GM11168 (cell line): ENCODE measurements at regions not wholly inside any gene's neighbourhood (a gene's known extent, or its start where the extent isn't known, plus 50 kb on each side); places are given as distances from the start of the nearest gene placed in this dataset.
"Not testable (repeated sequence)": the region's sequence is repeated elsewhere in the genome, so short reads cannot be mapped to it uniquely, and the experiment has no call there.

Source experiments
- in situ Hi-C: fragments of 300-500 bp; cut with MboI; formaldehyde crosslinking; loops from one replicate; pipeline ENCODE4 v1.12.0; 2022; ENCODE audit warnings: low sequenced_read_pairs; ENCODE audit not compliant: unreplicated experiment

DNA sequence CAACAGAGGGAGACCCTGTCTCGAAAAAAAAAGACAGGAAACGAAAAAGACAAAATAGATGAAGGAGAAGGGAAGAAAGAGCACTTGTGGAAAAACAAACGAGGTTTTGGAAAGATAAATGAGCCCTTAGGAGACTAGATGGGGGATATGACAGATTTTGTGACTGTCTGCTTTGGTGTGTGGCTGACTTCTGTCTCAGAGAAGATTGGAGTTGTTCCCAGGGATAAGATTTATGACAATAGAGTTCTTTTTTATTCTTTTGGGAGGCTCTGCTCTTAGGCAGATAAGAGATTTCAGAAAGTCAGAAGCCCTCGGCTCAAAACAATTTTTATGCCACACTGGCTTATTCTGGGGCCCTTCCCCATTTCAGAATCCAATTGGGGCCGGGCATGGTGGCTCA lies 73.9 kb upstream of the ATF7IP2 start:
- in situ Hi-C loops, result loop anchor here (5.0 to 25.0 kb wide), 4 partner anchors 45 to 600 kb away; no protein-coding TSS in a partner anchor

DNA sequence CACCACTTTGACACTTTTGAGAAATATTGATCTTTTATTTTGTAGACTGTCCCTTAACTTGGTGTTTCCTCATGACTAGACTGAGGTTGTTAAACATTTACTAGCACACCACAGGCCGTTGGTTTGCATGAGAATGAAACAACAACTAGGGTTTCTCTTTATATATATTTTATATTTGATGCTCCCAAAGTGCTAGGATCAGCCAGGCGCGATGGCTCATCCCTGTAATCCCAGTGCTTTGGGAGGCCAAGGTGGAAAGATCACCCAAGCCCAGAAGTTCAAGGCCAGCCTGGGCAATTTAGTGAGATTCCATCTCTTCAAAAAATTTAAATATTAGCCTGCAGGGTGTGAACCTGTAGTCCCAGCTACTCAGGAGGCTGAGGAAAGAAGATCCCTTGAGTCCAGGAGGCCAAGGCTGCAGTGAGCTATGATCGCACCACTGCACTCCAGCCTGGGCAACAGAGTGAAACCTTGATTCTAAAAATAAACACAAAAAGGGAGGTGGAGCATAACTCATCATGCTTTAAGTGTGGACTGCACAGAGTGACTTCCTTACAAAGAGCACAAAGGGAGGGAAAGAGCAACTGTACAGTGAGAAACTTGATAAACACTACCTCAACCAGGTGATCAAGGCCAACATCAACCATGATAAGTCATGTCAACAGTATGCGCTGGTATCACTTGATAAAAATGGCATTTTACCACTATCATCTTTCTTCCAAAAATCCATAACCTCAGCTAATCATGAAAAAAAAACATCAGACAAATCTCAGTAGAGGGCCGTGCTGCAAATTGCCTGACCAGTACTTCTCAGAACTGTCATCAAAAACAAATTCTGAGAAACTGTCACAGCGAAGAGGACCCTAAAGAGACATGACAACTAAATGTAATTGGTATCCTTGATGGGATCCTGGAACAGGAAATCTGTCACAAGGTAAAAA lies 72.8 kb upstream of the ATF7IP2 start:
- in situ Hi-C loops, result loop anchor here (5.0 to 25.0 kb wide), 4 partner anchors 46 to 599 kb away; no protein-coding TSS in a partner anchor

DNA sequence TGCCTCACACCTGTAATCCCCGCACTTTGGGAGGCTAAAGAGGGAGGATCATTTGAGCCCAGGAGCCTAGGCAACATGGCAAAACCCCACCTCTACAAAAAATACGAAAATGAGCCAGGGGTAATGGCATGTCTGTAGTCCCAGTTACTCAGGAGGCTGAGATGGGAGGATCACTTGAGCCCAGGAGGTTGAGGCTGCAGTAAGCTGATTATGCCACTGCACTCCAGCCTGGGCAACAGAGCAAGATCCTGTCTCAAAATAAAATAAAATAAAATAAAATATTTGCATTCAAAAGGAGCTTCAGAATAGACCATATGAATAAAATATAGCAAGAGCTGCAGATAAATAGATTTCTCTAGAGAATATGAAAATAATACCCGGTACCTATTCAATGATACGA lies 71.5 kb upstream of the ATF7IP2 start:
- in situ Hi-C loops, result loop anchor here (5.0 to 25.0 kb wide), 4 partner anchors 47 to 598 kb away; no protein-coding TSS in a partner anchor

DNA sequence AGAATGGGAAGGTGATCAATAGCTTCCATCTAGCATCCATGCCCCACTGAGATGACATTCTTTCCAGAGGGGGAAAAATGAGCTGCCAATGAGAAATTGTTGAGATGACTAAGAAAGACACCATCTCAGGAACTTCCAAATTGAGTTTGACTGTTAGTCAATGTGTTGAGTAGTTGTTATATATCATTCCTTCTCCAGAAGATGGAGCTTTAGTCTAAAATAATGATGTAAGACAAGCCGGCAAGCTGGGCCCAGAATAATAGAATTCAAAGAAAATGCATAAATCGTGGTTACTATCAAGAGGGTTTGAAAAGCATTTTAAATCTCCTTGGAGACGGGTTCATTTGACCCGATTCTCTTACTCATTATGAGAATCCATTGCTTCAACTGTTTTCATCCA lies 71.0 kb upstream of the ATF7IP2 start:
- in situ Hi-C loops, result loop anchor here (5.0 to 25.0 kb wide), 4 partner anchors 48 to 597 kb away; no protein-coding TSS in a partner anchor

DNA sequence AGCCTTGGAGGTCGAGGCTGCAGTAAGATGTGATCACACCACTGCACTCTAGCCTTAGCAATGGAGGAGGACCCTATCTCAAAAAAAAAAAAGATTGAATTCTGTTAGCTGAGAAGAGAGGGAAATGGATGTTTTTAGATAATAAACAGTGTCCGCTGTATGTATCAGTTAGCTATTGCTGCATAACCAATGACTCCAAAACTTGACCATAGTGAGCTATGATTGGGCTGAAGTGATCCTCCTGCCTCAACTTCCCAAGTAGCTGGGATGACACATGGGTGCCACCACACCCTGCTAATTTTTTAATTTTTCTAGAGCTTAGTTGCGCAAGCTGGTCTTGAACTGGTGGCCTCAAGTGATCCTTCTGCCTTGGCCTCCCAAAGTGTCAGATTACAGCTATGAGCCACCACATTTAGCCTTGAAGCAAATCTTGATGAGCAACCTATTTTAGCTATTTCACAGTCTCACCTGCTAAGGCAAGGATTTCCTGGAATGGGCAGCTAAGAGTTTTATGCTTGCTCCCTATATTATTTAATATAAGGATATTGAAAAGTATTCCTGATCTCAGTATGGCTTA lies 68.3 kb upstream of the ATF7IP2 start:
- in situ Hi-C loops, result loop anchor here (10.0 to 25.0 kb wide), 2 partner anchors 417 to 595 kb away; no protein-coding TSS in a partner anchor

DNA sequence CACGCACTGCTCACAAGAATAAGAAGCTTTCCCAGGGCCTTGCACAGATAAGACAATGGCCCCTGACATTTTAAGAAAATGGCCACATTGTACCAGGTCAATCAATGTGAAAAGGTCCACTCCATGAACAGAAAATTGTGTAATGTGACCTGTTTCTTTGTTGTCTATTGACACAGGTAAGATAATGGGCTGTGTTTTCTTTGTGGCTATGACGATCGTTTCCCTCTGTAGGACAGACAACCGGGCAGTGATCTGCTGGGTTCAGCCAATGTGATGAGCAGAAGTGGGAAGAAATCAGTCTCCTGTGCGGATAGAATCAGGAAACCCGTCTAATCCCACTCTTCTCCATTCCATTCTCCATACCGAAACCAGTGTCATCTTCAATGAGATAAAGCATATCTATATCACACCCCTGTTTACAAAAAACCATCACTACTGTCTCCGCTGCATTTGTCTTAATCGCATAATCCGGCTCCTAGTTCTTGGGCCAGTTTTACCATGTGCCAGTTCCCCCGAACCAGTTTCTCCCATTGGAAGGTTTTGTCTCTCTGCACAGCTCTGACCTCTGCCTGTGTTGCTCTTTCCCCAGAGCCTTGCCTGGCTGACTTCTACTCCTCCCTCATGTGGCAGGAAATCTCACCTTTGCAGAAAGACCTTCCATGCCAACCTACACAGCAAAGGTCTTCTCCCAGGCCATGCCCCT lies 66.9 kb upstream of the ATF7IP2 start:
- in situ Hi-C loops, result loop anchor here (10.0 to 25.0 kb wide), 2 partner anchors 416 to 593 kb away; no protein-coding TSS in a partner anchor

DNA sequence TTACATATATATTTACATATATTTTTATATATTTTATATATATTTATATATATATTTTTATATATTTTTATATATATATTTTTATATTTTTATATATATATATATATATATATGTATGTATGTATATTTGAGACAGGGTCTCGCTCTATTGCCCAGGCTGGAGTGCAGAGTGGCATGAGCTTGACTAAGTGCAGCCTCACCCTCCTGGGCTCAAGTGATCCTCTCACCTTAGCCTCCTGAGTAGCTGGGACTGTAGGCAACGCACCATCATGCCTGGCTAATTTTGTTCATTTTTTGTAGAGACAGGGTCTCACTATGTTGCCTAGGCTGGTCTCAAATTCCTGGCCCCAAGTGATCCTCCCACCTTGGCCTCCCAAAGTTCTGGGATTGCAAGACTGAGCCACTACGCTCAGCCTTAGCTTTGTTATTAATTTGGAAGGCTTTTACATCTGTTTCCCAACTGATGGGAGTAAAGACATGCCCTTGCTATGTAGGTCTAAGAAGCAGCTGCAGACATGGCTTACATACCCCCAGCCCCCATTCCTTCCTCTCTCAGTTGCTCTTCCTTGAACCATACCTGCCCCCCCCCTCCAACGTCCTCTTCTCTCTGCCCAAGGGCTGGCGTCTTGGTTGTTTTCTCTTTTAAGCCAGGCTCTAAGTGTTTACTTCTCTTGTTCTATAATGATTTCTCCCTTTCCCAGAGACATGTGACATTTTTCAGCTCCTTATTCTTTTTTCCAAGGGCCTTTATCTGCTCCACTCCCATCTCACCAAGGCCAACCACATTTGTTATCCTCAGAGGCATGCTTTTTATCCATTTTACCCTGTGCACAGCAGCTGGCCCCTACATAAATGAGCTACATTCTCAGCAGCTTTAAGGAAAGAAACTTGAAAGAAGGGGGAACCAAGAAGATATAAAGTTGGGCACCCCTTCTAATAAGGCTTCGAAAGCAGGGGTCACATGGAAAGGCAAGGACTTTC lies 64.2 kb upstream of the ATF7IP2 start:
- in situ Hi-C loops, result loop anchor here (25.0 kb wide), 1 partner anchor 591 kb away; no protein-coding TSS in a partner anchor

DNA sequence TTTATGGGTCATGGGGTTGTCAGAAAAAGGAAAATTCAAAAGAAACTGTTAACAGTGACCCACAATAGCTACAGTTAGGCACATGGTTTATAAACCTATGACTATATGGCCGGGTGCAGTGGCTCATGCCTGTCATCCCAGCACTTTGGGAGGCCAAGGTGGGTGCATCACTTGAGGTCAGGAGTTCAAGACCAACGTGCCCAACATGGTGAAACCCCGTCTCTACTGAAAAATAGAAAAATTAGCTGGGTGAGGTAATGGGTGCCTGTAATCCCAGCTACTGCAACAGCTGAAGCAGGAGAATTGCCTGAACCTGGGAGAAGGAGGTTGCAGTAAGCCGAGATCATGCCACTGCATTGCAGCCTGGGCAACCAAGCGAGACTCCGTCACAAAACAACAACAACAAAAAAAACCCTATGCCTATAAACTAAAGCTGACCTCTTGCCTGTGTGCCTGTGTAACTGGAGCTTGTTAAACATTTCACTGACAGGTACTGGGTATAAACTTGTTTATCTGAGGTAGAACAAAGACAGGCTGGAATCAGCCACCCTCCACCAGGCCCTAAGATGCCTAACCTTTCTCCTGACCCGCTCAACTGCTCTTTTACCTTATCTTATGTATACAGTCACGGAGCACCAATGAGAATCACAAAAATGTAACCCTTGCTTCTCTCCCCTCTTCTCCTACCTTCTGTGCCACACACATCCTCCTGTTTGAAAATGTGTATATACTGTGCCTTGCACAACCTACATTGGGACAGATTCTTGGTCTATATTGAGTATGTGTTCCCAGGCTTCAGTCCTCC lies 62.9 kb upstream of the ATF7IP2 start:
- in situ Hi-C loops, result loop anchor here (25.0 kb wide), 1 partner anchor 589 kb away; no protein-coding TSS in a partner anchor

DNA sequence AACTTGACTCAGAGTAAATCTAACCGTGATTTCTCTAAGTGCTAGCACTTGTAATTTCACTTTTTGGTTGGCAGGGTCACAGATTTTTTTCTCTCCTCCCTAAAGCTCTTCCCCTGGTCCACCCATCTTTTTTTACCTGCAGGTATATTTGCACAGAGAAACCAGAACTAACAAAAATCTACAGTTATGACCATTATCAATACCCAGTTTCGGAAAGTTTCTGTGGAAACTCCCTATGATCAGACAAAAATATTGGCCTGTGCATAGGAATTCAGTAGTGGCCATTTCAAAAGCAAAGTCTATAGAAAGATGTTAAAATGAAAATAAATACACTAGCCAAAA lies 62.4 kb upstream of the ATF7IP2 start:
- in situ Hi-C loops, result loop anchor here (25.0 kb wide), 1 partner anchor 589 kb away; no protein-coding TSS in a partner anchor

DNA sequence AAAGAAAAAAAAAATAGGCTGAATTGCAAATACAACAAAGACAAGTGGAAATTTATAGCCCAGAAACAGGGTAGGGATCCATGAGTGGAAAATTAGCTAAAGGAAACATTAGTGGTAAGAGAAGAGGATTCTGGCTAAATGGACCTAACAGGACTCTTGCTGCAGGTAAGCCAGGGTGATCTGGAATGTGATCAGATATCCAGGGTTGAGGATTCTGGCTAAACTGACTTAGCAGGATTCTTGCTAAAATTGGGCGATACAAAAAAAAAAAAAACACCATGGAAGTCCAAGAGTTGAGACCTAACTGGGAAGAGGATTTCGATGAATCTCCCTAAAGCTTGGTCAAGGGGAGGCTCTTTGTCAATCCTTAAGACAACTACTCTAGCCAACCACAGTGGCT lies 61.7 kb upstream of the ATF7IP2 start:
- in situ Hi-C loops, result loop anchor here (25.0 kb wide), 1 partner anchor 588 kb away; no protein-coding TSS in a partner anchor

DNA sequence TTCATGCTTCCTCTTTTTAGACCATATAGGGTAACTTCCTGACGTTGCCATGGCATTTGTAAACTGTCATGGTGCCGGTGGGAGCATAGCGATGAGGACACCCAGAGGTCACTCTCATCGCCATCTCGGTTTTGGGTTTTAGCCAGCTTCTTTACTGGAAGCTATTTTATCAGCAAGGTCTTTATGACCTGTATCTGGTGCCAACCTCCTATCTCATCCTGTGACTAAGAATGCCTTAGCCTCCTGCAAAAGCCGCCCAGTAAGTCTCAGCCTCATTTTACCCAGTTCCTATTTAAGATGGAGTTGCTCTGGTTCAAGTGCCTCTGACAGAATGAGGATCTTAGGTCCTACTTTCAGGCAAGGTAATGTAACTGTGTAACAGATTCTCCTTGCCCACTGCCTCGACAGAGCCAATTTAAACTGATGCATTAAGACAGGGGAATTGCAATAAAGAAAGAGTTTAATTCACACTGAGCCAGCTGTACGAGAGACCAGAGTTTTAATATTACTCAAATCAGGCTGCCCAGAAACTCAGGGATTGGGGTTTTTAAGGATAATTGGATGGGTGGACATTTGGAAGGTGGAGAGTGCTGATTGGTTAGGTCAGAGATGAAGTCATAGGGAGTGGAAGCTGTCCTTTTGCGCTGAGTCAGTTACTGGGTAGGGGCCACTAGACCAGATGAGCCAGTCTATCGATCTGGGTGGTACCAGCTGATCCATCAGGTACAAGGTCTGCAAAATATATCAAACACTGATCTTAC lies 59.9 kb upstream of the ATF7IP2 start:
- in situ Hi-C loops, result no loop called here

DNA sequence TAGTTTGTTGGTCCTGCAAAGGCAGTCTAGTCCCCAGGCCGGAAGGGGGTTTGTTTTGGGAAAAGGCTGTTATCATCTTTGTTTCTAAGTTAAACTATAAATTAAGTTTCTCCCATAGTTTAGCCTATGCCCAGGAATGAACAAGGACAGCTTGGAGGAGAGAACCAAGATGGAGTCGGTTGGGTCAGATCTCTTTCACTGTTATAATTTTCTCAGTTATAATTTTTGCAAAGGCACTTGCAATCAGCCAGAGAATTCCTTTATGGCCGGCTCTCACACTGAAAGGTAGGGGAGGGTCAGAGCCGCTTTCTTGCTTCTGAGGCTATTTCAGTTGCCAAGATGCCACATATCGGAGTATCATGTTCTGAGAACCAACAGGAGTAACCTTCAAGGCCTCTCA lies 59.2 kb upstream of the ATF7IP2 start:
- in situ Hi-C loops, result no loop called here

DNA sequence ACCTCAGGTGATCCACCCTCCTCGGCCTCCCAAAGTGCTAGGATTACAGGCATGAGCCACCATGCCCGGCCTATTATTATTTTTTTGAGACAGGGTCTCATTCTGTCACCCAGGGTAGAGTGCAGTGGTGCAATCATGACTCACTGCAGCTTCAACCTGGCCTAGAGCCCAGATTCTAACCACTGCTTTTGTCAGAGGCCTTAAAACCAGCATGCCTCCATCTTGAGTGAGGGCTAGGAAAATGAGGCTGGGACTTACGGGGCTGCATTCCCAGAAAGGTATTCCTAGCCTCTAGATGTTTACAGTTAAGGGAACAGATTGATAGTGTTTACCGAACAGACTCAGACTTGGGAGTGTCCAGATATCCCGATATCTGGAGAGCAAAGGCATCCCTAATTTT lies 57.6 kb upstream of the ATF7IP2 start:
- in situ Hi-C loops, result not testable (repeated sequence)

DNA sequence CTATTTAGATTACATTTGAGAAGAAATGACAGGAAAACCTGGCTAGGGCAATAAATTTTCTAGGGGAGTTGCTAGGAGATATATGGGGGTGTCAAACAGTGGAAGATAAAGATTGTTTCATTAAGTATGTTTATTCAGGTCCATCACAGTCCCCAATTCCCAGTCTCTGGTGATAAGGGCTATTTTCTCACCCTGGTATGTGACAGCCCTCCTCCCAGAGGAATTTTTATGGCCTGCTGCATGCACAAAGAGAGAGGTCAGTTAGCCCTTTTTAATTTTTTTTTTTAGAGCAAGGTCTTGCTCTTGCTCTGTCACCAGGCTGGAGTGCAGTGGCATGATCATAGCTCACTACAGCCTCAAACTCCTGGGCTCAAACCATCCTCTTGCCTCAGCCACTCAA lies 53.6 kb upstream of the ATF7IP2 start:
- in situ Hi-C loops, result no loop called here

DNA sequence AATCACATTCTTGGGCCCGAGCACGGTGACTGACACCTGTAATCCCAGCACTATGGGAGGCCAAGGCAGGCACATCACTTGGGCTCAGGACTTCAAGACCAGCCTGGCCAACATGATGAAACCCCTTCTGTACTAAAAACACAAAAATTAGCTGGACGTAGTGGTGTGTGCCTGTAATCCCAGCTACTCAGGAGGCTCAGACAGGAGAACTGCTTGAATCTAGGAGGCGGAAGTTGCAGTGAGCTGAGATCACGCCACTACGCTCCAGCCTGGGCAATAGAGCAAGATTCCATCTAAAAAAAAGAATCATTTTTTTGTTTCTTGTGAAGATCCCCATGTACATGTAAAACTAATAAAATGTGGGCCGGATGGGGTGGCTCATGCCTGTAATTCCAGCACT lies 53.1 kb upstream of the ATF7IP2 start:
- in situ Hi-C loops, result no loop called here

DNA sequence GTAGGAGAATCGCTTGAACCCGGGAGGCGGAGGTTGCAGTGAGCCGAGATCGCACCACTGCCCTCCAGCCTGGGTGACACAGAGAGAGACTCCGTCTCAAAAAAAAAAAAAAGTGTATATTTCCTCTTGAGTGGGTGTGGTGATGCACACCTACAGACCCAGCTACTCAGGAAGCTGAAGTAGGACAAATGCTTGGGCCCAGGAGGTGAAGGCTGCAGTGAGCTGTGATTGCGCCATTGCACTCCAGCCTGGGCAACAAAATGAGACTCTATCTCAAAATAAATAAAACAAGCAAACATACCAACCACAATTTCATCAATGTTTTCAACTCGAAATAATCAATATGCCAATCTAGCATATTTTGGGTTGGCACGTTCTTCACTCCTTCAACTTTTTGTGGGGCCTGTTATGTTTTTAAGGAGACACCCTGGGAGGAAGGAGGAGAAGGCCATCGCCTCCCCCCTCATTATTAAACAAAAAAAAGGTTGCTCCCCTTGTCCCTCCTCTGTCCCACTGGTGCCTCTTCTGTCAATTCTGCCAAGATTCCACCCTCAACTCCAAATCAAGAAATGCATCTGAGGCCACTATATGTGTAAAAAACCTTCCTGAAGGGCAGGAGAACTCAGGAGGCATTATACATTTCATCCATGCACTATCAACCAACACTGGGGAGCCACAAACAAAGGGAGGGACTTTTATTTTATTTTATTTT lies 52.4 kb upstream of the ATF7IP2 start:
- in situ Hi-C loops, result no loop called here

DNA sequence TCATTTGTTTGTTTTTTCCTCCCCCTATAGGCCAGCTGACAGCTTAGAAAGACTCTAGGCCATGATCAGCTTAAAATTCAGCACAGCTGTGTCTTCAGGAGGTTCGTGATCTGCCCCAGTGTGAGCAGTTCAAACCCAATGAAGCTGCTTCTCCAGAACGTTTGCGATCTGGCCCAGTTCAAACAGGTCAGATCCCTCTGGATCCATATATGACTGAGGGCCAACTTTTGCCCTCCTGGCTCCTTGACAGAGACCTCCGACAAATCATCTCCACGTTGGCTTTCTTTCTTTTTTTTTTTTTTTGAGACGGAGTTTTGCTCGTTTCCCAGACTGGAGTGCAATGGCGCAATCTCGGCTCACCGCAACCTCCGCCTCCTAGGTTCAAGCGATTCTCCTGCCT lies 50.2 kb upstream of the ATF7IP2 start:
- in situ Hi-C loops, result no loop called here
